HG03060 (cell line): ENCODE measurements at regions not wholly inside any gene's neighbourhood (a gene's known extent, or its start where the extent isn't known, plus 50 kb on each side); places are given as distances from the start of the nearest gene placed in this dataset.
A peak's percentile ranks its signal among the peaks of the same experiment; 100 is the strongest.
"Not testable (repeated sequence)": the region's sequence is repeated elsewhere in the genome, so short reads cannot be mapped to it uniquely, and the experiment has no call there.

Source experiments
- ATAC-seq: cut with Tn5 transposase; IDR thresholded peaks from one replicate; pipeline ENCODE4 v1.9.1; 2021; ENCODE audit warnings: low read depth, moderate number of reproducible peaks; ENCODE audit not compliant: unreplicated experiment

DNA sequence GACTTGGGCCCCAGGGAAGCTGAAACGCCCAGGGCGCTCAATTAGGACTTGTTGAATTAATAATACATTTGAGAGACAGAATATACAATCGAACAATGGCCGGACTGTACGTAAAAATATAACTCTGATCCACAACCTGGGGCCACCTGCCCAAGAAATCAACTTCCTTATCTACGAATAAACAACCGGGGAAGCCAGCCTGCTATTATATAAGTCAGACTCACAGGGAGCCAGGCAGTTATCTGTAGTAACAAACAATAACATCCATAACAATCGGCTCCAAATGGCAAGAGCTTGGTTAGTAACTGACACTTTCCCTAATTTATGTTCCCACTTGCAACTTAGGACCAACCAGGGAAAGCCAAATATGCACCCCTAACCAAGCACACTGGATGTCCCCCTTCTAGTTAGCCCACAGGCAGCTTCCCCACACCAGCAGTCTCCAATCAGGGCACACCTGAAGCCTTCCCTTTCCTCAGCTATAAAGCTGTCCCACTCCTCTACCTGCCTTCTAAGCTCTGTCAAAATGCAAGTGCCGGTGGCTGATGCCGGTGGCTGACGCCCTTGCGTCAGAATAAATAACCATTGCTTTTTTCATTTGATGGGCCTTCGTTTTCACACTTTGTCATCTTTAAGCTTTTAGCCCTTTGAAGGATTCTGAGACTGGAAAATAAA, 135.2 kb downstream of the FAM72B start:
- not testable (repeated sequence) for ATAC-seq

DNA sequence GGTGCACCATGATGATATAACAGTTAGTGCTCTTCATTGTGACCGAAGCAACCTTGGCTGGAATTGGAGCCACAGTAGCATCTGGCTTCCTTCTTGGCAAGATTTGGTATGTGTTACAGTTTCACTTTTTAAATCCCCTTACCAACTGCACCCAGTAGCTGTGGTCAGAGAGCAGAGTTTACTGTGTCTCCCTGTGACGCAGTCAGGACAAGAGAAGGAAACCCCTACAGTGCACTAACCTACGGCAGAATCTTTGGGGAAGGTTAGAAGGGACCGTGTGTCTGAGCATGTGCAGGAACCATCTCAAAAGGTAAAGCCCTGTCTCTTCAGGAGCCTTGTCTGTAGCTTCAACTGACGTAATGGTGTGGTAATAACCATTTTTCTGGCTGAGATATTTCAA, 134.0 kb downstream of the FAM72B start:
- not testable (repeated sequence) for ATAC-seq

DNA sequence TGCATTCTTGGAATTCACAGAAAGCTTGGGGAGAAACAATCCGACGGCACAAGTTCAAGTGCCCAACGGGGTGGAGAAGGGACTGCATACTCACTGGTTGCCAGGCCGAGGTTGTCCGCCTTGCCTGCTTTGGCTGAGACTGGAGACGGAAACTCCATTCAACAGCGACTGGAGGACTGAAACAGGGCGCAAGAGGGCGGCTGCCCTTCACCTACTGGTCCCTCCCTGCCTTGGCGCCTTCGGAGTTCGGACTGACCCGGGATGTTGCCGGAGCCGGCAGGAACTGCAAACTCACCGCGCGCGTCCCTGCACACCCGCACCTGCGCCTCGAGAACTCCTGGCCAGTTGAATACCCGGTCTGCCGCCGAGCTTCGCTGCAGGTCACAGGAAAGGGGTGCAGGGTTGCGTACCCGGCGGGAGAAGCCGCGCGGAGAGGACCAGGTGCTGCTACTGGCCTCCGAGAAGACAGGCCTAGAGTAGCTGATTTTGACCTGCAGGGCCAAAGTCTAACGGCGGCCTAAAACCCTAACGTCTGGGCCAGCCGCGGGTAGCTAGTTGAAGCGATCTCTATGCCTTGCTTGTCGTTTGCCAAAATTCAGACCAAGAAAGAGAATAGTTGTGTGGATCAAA, 132.9 kb downstream of the FAM72B start:
- not testable (repeated sequence) for ATAC-seq

DNA sequence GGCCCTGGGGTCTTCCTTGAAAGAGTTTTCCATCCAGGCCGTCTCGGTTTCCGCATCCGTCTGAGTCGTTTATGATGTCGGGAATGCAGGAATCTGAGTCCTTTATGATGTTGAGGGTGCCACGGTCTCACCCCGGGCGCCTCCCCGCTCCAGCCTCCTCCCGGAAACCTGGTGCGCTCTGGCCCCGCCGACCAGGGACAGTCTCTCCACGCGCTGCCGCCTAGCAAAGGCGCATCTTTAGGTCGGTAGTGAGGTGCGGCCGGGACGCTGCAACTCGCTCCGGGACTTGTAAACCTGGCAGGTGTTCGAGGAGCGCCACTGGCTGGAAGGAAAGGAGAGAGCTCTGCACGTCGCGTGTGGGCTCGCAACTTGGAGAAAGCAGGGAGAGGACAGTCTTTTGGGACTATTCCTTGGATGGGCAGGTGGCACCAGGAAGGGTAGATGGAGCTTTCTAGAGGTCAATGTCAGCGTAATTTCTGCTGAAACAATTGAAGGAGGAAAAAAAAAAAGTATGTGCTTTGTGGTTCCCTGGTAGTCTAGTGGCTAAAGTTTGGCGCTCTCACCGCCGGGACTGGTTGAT, 132.0 kb downstream of the FAM72B start:
- not testable (repeated sequence) for ATAC-seq

DNA sequence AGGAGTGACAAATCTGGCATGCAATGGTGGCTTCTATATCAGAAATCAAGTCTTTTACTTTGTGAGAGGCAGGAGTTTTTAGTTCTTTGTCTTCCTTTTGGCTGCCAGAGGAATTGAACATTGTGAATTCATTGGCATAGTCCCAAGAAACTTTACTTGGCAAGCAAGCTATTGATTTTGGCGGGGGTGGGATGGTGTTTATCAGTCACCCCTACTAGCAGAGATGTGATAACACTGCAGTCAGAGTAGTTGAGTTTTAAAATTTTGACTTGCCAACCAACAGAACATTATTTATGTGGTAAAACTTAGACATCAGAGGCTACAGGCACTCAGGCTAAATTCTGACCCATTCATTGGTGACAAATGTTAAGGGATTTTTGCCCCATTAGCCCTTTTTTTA, 129.2 kb downstream of the FAM72B start:
- not testable (repeated sequence) for ATAC-seq

DNA sequence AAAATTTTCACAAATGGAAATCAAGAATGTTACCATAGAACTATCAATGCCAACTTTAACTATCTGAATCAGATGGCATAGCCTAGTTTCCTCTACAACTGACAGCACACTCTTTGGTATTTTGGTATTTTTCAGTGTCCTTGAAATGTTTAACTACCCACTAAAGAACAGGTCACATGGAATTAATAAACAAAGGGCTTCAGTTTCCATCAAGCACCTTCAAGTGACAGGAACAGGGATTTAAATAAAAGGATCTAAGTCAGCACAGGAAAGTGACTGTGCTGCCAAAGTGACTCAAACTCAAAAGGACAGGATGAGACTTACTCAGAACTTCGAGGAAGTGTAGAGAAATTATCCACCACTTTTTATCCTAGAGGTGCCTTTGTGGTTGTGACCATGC, 117.2 kb downstream of the FAM72B start:
- ATAC-seq = not testable (repeated sequence)

DNA sequence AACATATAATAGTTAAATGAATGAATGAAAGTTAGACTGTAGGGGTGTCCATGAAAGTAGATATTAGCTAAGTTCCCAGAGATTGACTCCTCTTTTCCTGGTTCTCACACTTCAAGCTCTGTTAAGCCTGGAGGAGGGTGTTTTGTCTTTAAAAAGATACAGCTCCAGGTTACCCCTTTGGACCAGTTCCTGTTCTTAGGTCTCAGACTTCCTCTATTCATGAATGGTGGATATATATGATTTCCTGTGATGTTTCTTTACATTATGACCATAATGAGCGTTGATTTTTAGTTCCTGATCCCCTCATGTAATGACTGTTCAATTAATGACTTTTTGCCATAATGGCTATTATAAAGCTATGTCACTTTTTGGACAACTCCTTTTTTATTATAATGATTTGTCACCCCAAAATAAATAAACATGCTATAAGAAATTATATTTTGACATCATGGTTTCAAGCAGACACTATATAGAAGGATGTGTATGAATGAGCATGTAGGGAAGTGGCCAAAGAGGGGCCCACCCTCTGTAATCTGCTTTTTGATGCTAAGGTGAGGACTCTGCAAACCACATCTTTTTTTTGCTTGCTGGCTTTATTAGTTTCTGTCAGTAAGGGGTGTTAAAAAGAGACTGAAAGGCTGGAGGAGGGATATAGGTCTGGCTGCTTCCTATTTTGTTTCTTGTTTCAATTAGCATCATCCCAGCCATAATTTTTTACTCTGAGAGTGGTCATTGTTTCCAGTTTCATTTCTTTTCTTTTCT, 115.2 kb downstream of the FAM72B start:
- ATAC-seq = not testable (repeated sequence)

DNA sequence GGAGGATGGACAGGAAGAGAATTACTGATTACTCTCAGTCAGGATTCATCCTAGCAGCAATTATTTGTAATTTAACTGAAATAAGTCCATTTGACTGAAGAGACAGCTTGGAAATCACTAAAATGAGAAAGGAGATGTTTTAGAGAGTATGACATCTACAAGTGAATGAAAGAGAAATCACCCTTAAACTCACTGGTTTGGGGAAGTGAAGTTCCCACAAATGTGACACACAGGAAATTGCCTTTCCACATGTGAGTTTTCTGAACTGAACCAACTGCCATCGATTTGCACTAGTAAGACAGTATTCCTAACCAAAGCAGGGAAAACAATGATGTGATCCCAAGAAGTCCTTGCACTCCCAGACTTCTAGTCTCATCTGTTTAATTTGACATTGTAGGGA, 110.3 kb downstream of the FAM72B start:
- ATAC-seq = not testable (repeated sequence)

DNA sequence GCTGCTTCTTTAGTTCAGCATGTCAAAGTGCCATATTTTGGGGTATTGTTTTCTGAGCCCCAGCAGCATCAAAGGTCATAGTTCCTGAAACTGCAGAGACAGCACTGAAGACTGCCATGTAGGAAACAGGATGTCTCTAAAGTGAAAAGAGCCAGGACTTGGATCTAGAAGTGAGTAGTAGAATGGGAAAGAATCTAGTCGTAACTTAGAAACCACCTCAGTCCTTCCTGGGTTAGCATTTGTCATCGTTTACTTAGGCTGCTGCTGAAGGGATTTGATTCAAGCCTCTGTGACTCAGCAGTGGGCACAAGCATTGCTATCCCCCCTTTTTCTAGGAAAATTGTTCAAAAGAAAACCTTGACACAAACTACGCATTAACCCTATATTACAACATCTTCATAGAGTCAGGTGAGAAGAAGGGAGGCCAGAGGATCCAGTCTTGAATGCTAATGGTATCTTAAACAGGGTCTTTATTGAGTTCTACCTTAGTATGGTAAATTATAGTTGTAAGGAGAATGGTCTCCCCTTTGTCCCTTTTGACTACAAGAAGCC, 108.8 kb downstream of the FAM72B start:
- not testable (repeated sequence) for ATAC-seq

DNA sequence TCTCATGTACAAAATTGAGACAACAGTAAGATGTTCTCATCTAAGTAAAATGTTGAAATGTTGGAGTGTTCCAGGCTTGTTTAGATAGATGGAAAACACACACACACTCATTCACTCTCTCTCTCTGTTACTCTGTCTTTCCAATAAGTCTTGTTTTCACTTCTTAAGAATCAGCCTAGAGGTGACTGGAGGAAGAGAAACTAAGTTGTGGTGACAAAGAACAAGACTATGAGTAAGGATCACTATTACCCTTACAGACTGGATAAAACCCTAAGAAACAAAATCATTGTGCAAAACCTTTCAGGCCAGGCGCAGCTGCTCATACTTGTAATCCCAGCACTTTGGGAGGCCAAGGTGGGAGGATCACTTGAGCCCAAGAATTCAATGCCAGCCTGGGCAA, 107.5 kb downstream of the FAM72B start:
- peak; percentile 86 for ATAC-seq

DNA sequence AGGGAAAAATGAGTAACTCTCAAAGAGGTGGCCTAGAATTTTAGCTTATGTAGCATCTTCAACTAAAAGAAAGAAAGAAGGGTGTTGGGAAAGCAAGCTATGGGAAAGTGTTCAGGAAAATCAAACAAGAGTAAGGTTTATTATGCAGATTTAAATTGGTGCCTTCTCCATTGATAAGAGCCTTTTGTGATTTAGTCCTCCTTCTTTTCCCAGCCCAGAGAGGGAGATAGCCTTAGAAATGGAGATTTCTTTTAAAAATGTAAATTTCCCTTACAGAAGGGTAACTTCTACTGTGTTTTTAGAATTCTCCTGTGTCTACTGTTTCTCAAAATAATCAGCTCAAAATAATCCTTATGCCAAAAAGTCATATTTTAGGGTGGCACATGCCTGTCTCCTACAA, 104.5 kb downstream of the FAM72B start:
- not testable (repeated sequence) for ATAC-seq

DNA sequence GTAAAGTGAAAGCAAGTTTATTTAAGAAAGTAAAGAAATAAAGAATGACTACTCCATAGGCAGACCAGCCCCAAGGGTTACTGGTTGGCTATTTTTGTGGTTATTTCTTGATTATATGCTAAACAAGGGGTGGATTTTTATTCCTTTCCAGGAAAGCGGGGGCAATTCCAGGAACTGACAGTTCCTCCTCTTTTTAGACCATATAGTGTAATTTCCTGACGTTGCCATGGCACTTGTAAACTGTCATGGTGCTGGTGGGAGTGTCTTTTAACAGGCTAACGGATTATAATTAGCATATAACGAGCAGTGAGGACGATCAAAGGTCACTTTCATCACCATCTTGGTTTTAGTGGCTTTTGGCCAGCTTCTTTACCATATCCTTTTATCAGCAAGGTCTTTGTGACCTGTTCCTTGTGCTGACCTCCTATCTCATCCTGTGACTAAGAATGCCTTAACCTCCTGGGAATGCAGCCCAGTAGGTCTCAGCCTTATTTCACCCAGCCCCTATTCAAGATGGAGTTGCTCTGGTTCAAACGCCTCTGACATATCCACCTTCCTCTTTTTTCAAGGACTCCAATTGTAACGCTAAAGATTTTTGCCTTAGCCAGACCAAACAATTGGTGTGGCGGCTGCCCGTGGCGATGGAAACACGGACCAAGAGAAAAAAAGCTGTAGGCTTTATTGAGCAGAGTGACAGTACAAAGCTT, 103.8 kb downstream of the FAM72B start:
- not testable (repeated sequence) for ATAC-seq

DNA sequence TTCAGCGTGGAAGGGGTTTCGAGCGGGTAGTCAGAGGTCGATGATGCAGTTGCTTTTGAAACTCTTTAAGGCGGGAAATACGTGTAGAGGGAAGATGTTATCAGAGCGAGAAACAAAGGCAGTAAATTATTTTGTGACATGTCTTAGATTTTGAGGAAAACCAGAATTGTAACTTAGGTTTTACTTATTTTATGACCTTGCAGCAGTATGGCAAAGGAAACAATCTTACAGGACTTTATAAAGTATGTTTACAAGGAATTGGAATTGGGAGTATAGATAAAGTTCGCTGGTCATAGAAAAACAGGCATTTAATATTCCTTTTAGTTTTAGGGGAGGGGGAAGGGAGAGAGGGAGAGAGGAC, 103.3 kb downstream of the FAM72B start:
- ATAC-seq = not testable (repeated sequence)

DNA sequence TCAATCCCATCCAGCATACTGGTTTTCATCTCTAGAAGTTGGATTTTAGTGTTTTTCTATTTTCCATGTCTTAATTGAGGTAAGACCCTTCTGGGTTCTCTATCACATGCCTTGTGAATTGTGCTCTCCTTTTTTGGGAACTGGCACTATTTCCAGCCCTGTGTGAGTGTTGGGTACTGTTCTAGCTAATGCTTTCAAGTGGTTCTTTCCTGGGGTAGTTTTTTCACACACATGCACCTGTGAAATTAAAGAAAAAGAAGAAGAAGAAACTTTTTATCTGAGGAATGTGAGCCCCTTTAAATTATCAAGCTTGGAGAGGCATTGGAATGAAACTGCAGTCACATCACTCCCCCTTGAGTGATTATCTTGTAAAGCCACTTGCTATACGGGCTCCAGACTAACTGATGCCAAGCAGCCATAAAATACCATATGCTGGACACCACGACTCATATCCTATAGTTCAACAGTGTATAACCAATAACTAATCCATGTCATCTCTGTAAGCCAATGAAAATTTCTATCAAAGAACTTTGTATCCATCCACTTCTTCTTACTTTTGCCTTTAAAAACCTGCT, 102.4 kb downstream of the FAM72B start:
- not testable (repeated sequence) for ATAC-seq

DNA sequence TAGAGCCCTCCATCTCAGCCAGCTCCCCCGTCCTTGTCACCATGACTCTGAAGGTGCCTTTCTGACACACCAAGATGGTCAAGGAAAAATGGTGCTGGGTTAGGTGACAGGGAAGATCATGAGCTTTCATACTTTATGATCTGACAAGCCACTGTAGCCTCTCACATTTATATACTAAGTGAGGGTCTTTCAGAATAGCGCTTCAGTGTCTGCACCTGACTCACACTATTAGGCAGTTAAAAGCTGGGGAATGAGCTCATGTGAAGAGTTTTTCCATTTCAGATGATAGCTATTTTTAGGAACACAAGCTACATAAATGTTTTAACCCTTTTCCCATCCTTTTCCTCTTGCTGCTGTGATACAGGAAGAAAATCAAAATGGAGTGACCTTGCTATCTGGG, 101.1 kb downstream of the FAM72B start:
- ATAC-seq = not testable (repeated sequence)

DNA sequence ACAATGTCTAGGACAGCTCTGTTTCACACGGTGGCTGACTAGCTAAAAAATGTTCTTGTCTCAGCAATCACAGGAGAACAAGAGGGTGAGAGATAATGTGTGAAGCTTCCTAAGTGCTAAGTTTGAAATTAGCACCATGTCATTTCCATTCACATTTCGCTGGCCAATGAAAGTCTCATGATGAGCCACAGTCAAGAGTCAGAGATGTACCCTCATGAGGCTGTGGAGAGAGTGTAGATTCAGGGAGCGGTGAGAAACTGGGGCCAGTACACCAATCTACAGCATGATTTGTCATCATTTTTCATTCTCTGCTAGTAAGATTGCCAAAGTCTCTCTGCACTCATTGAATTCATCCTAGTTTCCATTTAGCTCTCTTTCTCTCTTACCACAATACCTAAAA, 97.9 kb downstream of the FAM72B start:
- not testable (repeated sequence) for ATAC-seq

DNA sequence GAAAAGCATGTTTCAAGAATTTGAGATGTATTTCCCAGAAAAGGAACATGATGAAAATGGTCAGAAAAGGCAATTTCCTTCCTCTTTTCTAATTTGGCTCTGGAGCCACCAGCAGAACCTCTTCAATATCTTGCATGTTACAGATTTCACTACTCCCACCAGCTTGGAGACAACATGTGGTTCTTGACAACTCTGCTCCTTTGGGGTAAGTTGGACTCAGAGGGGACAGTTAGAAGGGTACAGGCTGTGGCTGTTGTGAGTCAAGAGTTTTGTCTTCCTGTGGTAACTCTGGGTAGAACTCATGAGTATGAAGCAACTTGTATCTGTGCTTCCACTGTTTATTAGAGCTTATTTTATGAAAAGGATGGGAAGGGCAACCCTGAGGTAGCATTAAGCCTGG, 96.9 kb downstream of the FAM72B start:
- ATAC-seq = not testable (repeated sequence)

DNA sequence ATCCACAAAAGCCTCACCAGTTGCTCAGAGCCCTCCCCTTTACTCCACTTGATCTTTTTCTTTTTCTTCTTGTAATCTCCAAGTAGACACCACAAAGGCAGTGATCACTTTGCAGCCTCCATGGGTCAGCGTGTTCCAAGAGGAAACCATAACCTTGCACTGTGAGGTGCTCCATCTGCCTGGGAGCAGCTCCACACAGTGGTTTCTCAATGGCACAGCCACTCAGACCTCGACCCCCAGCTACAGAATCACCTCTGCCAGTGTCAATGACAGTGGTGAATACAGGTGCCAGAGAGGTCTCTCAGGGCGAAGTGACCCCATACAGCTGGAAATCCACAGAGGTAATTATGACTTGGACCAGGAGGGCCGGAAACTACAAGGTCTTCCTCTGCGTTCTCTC, 95.6 kb downstream of the FAM72B start:
- not testable (repeated sequence) for ATAC-seq

DNA sequence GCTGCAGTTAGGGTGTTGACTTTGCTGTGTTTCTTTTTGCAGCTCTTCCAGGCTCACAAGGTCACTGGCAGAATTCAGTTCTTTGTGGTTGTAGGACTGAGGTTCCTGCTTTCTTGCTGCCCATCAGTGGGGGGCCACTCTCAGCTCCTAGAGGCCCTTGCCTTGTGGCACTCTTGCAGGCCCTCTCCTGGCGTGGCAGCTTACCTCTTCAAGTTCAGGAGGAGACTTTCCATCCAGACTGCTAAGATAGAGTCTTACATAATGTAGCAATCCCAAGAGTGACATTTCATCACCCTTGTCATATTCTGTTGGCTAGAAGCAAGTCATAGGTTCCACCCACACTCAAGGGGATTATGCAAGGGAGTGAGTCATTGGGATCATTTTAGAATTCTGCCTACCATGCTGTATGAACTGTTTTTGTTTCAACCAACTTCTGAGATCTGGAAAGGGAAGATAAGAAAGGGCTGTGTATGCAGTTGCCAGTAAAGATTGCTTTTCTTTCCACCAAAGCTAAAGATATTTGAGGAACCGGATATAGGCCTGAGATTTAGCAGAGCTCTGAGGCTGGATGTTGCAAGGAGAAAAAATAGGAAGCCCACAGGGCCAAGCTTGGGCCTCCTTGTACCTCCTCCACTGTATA, 91.7 kb downstream of the FAM72B start:
- not testable (repeated sequence) for ATAC-seq
